SK-N-SH treated with all-trans-retinoic acid at 6 μM for 48 hours (cell line): ENCODE measurements at regions not wholly inside any gene's neighbourhood (a gene's known extent, or its start where the extent isn't known, plus 50 kb on each side); places are given as distances from the start of the nearest gene placed in this dataset.

Source experiments
- ATAC-seq: fragments of 200-7000 bp; cut with Tn5 transposase; 3 replicates; pipeline ENCODE4 v1.9.1; 2020; ENCODE audit warnings: mild to moderate bottlenecking, moderate library complexity
- ARNTL ChIP-seq: fragments of 450-650 bp; formaldehyde crosslinking; IDR thresholded peaks from 2 replicates; pipeline ENCODE4 v1.5.0; 2020; ENCODE audit warnings: low read depth, mild to moderate bottlenecking, moderate library complexity, borderline replicate concordance
- CREB5 ChIP-seq: fragments of 250-450 bp; sonication (Bioruptor Pico); IDR thresholded peaks from 2 replicates; pipeline ENCODE4 v1.5.1; 2020; ENCODE audit warnings: low read depth, mild to moderate bottlenecking, moderate library complexity
- CSDC2 ChIP-seq: fragments of 250-450 bp; sonication (Bioruptor Pico); IDR thresholded peaks from 2 replicates; pipeline ENCODE4 v1.5.0; 2020; ENCODE audit warnings: mild to moderate bottlenecking, moderate library complexity
- CSRNP3 ChIP-seq: fragments of 250-450 bp; sonication (Bioruptor Pico); IDR thresholded peaks from 2 replicates; pipeline ENCODE4 v1.5.1; 2021; ENCODE audit warnings: mild to moderate bottlenecking, moderate library complexity
- ESRRG ChIP-seq: fragments of 250-450 bp; sonication (Bioruptor Pico); IDR thresholded peaks from 2 replicates; pipeline ENCODE4 v1.6.1; 2021; ENCODE audit warnings: mild to moderate bottlenecking
- GLIS3 ChIP-seq: fragments of 250-450 bp; sonication (Bioruptor Pico); IDR thresholded peaks from 2 replicates; pipeline ENCODE4 v1.5.0; 2020; ENCODE audit warnings: mild to moderate bottlenecking, moderate library complexity
- ISL1 ChIP-seq: fragments of 250-450 bp; sonication (Bioruptor Pico); IDR thresholded peaks from 2 replicates; pipeline ENCODE4 v2.1.2; 2022; ENCODE audit warnings: mild to moderate bottlenecking, moderate library complexity
- PATZ1 ChIP-seq: fragments of 250-450 bp; sonication (Bioruptor Pico); IDR thresholded peaks from 2 replicates; pipeline ENCODE4 v1.8.0; 2020; ENCODE audit warnings: mild to moderate bottlenecking, moderate library complexity, borderline replicate concordance
- POU6F1 ChIP-seq: fragments of 250-450 bp; sonication (Bioruptor Pico); IDR thresholded peaks from 2 replicates; pipeline ENCODE4 v1.8.0; 2021; ENCODE audit warnings: low read depth, mild to moderate bottlenecking, moderate library complexity, borderline replicate concordance
- PPARA ChIP-seq: fragments of 250-450 bp; sonication (Bioruptor Pico); IDR thresholded peaks from 2 replicates; pipeline ENCODE4 v1.5.0; 2020; ENCODE audit warnings: mild to moderate bottlenecking, borderline replicate concordance
- RARB ChIP-seq: fragments of 250-450 bp; sonication (Bioruptor Pico); IDR thresholded peaks from 2 replicates; pipeline ENCODE4 v1.8.0; 2021; ENCODE audit warnings: mild to moderate bottlenecking, moderate library complexity
- SNAI2 ChIP-seq: fragments of 250-450 bp; sonication (Bioruptor Pico); IDR thresholded peaks from 2 replicates; pipeline ENCODE4 v1.5.0; 2020; ENCODE audit warnings: mild to moderate bottlenecking, moderate library complexity
- TCF4 ChIP-seq: fragments of 250-450 bp; sonication (Bioruptor Pico); IDR thresholded peaks from 2 replicates; pipeline ENCODE4 v1.8.0; 2021; ENCODE audit warnings: mild to moderate bottlenecking, moderate library complexity, borderline replicate concordance
- TOX ChIP-seq: fragments of 250-450 bp; sonication (Bioruptor Pico); IDR thresholded peaks from 2 replicates; pipeline ENCODE4 v1.8.0; 2021; ENCODE audit warnings: mild to moderate bottlenecking, moderate library complexity, borderline replicate concordance
- TSHZ2 ChIP-seq: fragments of 250-450 bp; sonication (Bioruptor Pico); IDR thresholded peaks from 2 replicates; pipeline ENCODE4 v1.5.0; 2020; ENCODE audit warnings: mild to moderate bottlenecking, moderate library complexity
- ZC3H10 ChIP-seq: fragments of 250-450 bp; sonication (Bioruptor Pico); IDR thresholded peaks from 2 replicates; pipeline ENCODE4 v1.5.1; 2021; ENCODE audit warnings: mild to moderate bottlenecking, moderate library complexity
- ZFP3 ChIP-seq: fragments of 250-450 bp; sonication (Bioruptor Pico); IDR thresholded peaks from 2 replicates; pipeline ENCODE4 v1.5.0; 2020; ENCODE audit warnings: mild to moderate bottlenecking, moderate library complexity
- ZFP30 ChIP-seq: fragments of 450-650 bp; formaldehyde crosslinking; IDR thresholded peaks from 2 replicates; pipeline ENCODE4 v1.5.0; 2022; ENCODE audit warnings: mild to moderate bottlenecking, moderate library complexity
- ZNF565 ChIP-seq: fragments of 450-650 bp; formaldehyde crosslinking; conservative IDR thresholded peaks from 2 replicates; pipeline ENCODE4 v1.5.0; 2020; ENCODE audit warnings: low read depth, mild to moderate bottlenecking, moderate library complexity
- ZNF70 ChIP-seq: fragments of 450-650 bp; formaldehyde crosslinking; IDR thresholded peaks from 2 replicates; pipeline ENCODE4 v1.5.0; 2020; ENCODE audit warnings: mild to moderate bottlenecking, moderate library complexity

GRCh38 chr1:181144238-181144637 lies 55.7 kb downstream of the IER5 start:
- no peak for TF ChIP-seq RARB (CRISPR knock-in tag)
- no peak for TF ChIP-seq TOX
- TF ChIP-seq GLIS3: no peak
- TF ChIP-seq POU6F1: no peak
- no peak for TF ChIP-seq ESRRG
- TF ChIP-seq ZFP30 (CRISPR knock-in tag): no peak
- TF ChIP-seq CREB5 (CRISPR knock-in tag): no peak
- TF ChIP-seq ZC3H10 (CRISPR knock-in tag): no peak
- TF ChIP-seq ISL1 (CRISPR knock-in tag): no peak
- no peak for TF ChIP-seq ZFP3 (CRISPR knock-in tag)
- TF ChIP-seq TCF4 (CRISPR knock-in tag): no peak
- no peak for TF ChIP-seq PPARA (CRISPR knock-in tag)
- no peak for TF ChIP-seq SNAI2 (CRISPR knock-in tag)
- no peak for TF ChIP-seq PATZ1 (CRISPR knock-in tag)
- TF ChIP-seq CSRNP3 (CRISPR knock-in tag): no peak
- no peak for TF ChIP-seq ZNF565 (CRISPR knock-in tag)
- no peak for ATAC-seq

GRCh38 chr1:181148636-181149035 lies 60.1 kb downstream of the IER5 start:
- no peak for TF ChIP-seq ZC3H10 (CRISPR knock-in tag)
- no peak for TF ChIP-seq TSHZ2
- TF ChIP-seq ZFP3 (CRISPR knock-in tag): no peak
- no peak for TF ChIP-seq SNAI2 (CRISPR knock-in tag)
- TF ChIP-seq PPARA (CRISPR knock-in tag): no peak
- no peak for ATAC-seq

GRCh38 chr1:181149326-181150125 lies 61.0 kb downstream of the IER5 start:
- TF ChIP-seq CREB5 (CRISPR knock-in tag) (no peak), ZC3H10 (CRISPR knock-in tag) (no peak), ZNF70 (CRISPR knock-in tag) (no peak), ARNTL (CRISPR knock-in tag) (no peak), CSRNP3 (CRISPR knock-in tag) (no peak), CSDC2 (CRISPR knock-in tag) (no peak), PATZ1 (CRISPR knock-in tag) (no peak), ZFP30 (CRISPR knock-in tag) (no peak), GLIS3 (no peak), ISL1 (CRISPR knock-in tag) (no peak)
- ATAC-seq: no peak
